Suprapubic skin (tissue), 4 donors: ENCODE measurements at regions not wholly inside any gene's neighbourhood (a gene's known extent, or its start where the extent isn't known, plus 50 kb on each side); places are given as distances from the start of the nearest gene placed in this dataset.

Experiments used
- DNase-seq, 2 donors: peaks; one replicate each; pipeline ENCODE4 v3.0.0-alpha.2; 2019; ENCODE audit warnings: low spot score in 2 of 2
- H3K27ac ChIP-seq: fragments of 200-600 bp; sonication (generic); one replicate; pipeline ENCODE4 v1.5.1; 2019
- H3K27me3 ChIP-seq: fragments of 200-600 bp; sonication (generic); one replicate; pipeline ENCODE4 v1.5.1; 2019
- H3K36me3 ChIP-seq: fragments of 200-600 bp; sonication (generic); one replicate; pipeline ENCODE4 v1.5.1; 2019
- H3K4me1 ChIP-seq: fragments of 200-600 bp; sonication (generic); one replicate; pipeline ENCODE4 v1.5.1; 2019
- H3K4me3 ChIP-seq: fragments of 200-600 bp; sonication (generic); one replicate; pipeline ENCODE4 v1.5.1; 2019; ENCODE audit warnings: mild to moderate bottlenecking
- H3K9me3 ChIP-seq: fragments of 200-600 bp; sonication (generic); one replicate; pipeline ENCODE4 v1.5.1; 2019
- EP300 ChIP-seq: sonication (generic); formaldehyde crosslinking; IDR thresholded peaks from one replicate; pipeline ENCODE4 v1.6.1; 2017; ENCODE audit warnings: antibody characterized with exemption
- POLR2A ChIP-seq, 2 donors: fragments of 450-650 bp; IDR thresholded peaks; one replicate each; pipeline ENCODE4 v1.6.1; 2017; ENCODE audit warnings: antibody characterized with exemption in 2 of 2, mild to moderate bottlenecking in 2 of 2, moderate library complexity in 2 of 2
- POLR2AphosphoS5 ChIP-seq, 3 donors: sonication (generic); formaldehyde crosslinking; IDR thresholded peaks; one replicate each; pipeline ENCODE4 v1.6.1; 2017; ENCODE audit warnings: antibody characterized with exemption in 3 of 3
- WGBS: methylation state at CpG from one replicate; pipeline ENCODE4 v1.1.5; 2018; 5-methylcytosine and 5-hydroxymethylcytosine counted together
- TF ChIP-seq, protein P1 (sequence below), 2 donors: fragments of 200-600 bp in 1 of 2; fragments of 450-650 bp in 1 of 2; sonication (generic) in 1 of 2; IDR thresholded peaks; one replicate each; pipeline ENCODE4 v1.5.1; 2016 to 2019; ENCODE audit warnings: antibody characterized with exemption in 2 of 2, mild to moderate bottlenecking in 1 of 2, moderate library complexity in 1 of 2

GRCh38 chr11:8317159-8317558 lies 53.5 kb upstream of the LMO1 start:
- 67% methylated on average over 2 of the region's 2 CpGs for WGBS
- H3K27ac ChIP-seq, result no peak overlapping the region
- no peak for DNase-seq
- TF ChIP-seq POLR2AphosphoS5 (IDR thresholded peaks at IDR 0.05) (no peak), POLR2A (IDR thresholded peaks at IDR 0.05) (no peak), EP300 (no peak)
- TF ChIP-seq, protein P1, sequence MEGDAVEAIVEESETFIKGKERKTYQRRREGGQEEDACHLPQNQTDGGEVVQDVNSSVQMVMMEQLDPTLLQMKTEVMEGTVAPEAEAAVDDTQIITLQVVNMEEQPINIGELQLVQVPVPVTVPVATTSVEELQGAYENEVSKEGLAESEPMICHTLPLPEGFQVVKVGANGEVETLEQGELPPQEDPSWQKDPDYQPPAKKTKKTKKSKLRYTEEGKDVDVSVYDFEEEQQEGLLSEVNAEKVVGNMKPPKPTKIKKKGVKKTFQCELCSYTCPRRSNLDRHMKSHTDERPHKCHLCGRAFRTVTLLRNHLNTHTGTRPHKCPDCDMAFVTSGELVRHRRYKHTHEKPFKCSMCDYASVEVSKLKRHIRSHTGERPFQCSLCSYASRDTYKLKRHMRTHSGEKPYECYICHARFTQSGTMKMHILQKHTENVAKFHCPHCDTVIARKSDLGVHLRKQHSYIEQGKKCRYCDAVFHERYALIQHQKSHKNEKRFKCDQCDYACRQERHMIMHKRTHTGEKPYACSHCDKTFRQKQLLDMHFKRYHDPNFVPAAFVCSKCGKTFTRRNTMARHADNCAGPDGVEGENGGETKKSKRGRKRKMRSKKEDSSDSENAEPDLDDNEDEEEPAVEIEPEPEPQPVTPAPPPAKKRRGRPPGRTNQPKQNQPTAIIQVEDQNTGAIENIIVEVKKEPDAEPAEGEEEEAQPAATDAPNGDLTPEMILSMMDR (IDR thresholded peaks at IDR 0.05), result no peak
- H3K4me3 ChIP-seq, result no peak overlapping the region
- H3K9me3 ChIP-seq, result no peaks in the 10 kb centered on the region
- peaks cover 4% of the 10 kb centered on the region for H3K27me3 ChIP-seq
- no peaks in the 10 kb centered on the region for H3K36me3 ChIP-seq
- no peaks in the 10 kb centered on the region for H3K4me1 ChIP-seq

DNA sequence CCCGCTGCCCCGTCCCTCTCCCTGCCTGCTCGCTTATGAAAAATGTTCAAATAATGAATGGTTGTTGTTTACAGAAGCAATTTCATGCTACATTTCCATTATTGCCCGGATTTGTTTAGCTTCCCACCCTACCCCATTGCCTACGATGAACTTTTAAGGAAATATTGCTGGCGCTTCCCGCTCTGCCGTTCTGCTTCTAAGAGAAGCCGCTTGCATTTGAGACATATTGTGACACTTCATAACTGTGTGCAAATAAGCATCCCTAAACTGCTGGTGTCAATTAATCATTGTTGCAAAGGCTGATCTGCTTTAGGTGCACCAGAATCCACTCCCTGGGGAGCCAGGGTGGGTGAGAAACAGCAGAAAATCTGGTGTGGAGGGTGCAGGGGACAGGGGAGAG lies 52.3 kb upstream of the LMO1 start:
- no peak overlapping the region for H3K4me3 ChIP-seq
- TF ChIP-seq POLR2A (IDR thresholded peaks at IDR 0.05), result no peak
- no peak for TF ChIP-seq POLR2AphosphoS5 (IDR thresholded peaks at IDR 0.05)
- TF ChIP-seq, protein P1 (IDR thresholded peaks at IDR 0.05), result no peak
- no peak for TF ChIP-seq EP300
- H3K27me3 ChIP-seq, result peaks cover 4% of the 10 kb centered on the region
- no peak overlapping the region for H3K27ac ChIP-seq
- no peaks in the 10 kb centered on the region for H3K4me1 ChIP-seq
- H3K36me3 ChIP-seq, result no peaks in the 10 kb centered on the region
- DNase-seq, result no peak
- H3K9me3 ChIP-seq, result no peaks in the 10 kb centered on the region
- 74% methylated on average over 9 of the region's 9 CpGs for WGBS

DNA sequence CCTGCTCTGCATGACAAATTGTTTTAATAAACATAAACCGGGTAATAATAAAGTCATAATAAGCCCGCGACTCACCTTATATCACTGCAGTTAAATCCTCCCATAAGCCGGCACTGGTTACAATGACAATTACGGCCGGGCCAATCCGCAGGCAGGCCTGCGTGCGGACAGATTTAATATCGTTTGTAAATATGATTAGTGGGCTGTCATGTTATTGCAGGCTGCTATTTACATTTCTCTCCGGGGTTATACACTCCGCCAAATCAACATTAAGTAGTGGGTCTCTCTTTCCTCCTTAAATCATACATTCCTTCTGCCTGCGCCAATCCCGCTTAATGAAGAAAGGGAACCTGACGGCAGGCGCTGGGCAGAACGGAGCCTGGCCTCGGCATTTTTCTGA lies 51.8 kb upstream of the LMO1 start:
- WGBS, result 73% methylated on average over 18 of the region's 18 CpGs
- TF ChIP-seq, protein P1 (IDR thresholded peaks at IDR 0.05), result no peak
- TF ChIP-seq POLR2AphosphoS5 (IDR thresholded peaks at IDR 0.05), result no peak
- TF ChIP-seq POLR2A (IDR thresholded peaks at IDR 0.05), result no peak
- TF ChIP-seq EP300, result no peak
- Histone ChIP-seq H3K36me3 (no peaks in the 10 kb centered on the region), H3K27ac (no peak overlapping the region), H3K4me1 (no peaks in the 10 kb centered on the region), H3K4me3 (no peak overlapping the region), H3K9me3 (no peaks in the 10 kb centered on the region), H3K27me3 (peaks cover 4% of the 10 kb centered on the region)
- no peak for DNase-seq

DNA sequence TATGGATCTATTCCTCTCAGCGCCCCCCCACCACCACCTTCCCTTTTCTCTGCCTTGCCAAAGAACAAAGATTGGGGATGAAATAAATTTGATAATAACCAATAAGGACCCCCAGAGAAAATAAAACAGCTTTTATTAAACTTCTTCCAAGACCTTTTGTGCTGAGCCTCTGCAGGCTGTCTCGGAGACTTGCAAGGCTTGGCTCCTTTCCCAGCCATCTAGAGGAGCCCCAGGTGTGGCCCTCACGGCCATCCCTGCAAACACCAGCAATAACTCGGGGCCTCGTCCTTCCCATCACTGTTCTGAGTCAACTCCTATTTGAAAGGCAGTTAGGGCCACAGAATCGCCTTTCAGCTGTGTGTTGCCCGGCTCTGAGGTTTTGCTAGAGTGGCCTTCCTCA lies 51.2 kb upstream of the LMO1 start:
- H3K4me3 ChIP-seq, result no peak overlapping the region
- no peaks in the 10 kb centered on the region for H3K4me1 ChIP-seq
- H3K27ac ChIP-seq, result no peak overlapping the region
- H3K9me3 ChIP-seq, result no peaks in the 10 kb centered on the region
- 71% methylated on average over 7 of the region's 7 CpGs for WGBS
- no peaks in the 10 kb centered on the region for H3K36me3 ChIP-seq
- H3K27me3 ChIP-seq, result peaks cover 4% of the 10 kb centered on the region
- DNase-seq, result no peak
- no peak for TF ChIP-seq EP300
- no peak for TF ChIP-seq POLR2AphosphoS5 (IDR thresholded peaks at IDR 0.05)
- no peak for TF ChIP-seq POLR2A (IDR thresholded peaks at IDR 0.05)
- TF ChIP-seq, protein P1 (IDR thresholded peaks at IDR 0.05), result no peak

- no peak for TF ChIP-seq POLR2A (IDR thresholded peaks at IDR 0.05)
- WGBS, result 86% methylated on average over 6 of the region's 6 CpGs
- no peaks in the 10 kb centered on the region for H3K36me3 ChIP-seq
- DNase-seq, result no peak
- peaks cover under 1% of the 10 kb centered on the region for H3K27me3 ChIP-seq
- no peak overlapping the region for H3K27ac ChIP-seq
- H3K4me3 ChIP-seq, result no peak overlapping the region
- H3K9me3 ChIP-seq, result no peaks in the 10 kb centered on the region
- H3K4me1 ChIP-seq, result no peaks in the 10 kb centered on the region
These were observed 49.9 kb upstream of the LMO1 start for GRCh38 chr11:8313504-8314090.
